Liver (tissue), 8 donors: ENCODE measurements at regions not wholly inside any gene's neighbourhood (a gene's known extent, or its start where the extent isn't known, plus 50 kb on each side); places are given as distances from the start of the nearest gene placed in this dataset.
"Not testable (repeated sequence)": the region's sequence is repeated elsewhere in the genome, so short reads cannot be mapped to it uniquely, and the experiment has no call there.

Source experiments
- DNase-seq: peaks from one replicate; pipeline ENCODE4 v3.0.0-alpha.2; 2017; ENCODE audit warnings: low spot score
- H3K27ac ChIP-seq, 2 donors: one replicate each; pipeline ENCODE4 v1.7.0; 2013; ENCODE audit warnings: inconsistent platforms in 2 of 2, low read length in 2 of 2, control low read depth in 1 of 2, low read depth in 1 of 2, mild to moderate bottlenecking in 1 of 2
- H3K27me3 ChIP-seq, 4 donors: one replicate each; pipeline versions ENCODE4 v1.6.1 to v1.7.0; 2013; ENCODE audit warnings: low read length in 3 of 4, inconsistent platforms in 1 of 4, mild to moderate bottlenecking in 1 of 4, moderate library complexity in 1 of 4; ENCODE audit not compliant: control insufficient read depth in 4 of 4, insufficient read depth in 4 of 4
- H3K36me3 ChIP-seq, 4 donors: one replicate each; pipeline versions ENCODE4 v1.6.1 to v1.7.0; 2013; ENCODE audit warnings: low read length in 3 of 4, mild to moderate bottlenecking in 3 of 4, low read depth in 1 of 4, moderate library complexity in 1 of 4; ENCODE audit not compliant: control insufficient read depth in 4 of 4, insufficient read depth in 3 of 4
- H3K4me1 ChIP-seq, 4 donors: one replicate each; pipeline versions ENCODE4 v1.6.1 to v1.7.0; 2013; ENCODE audit warnings: low read length in 3 of 4, mild to moderate bottlenecking in 3 of 4, moderate library complexity in 1 of 4; ENCODE audit not compliant: control insufficient read depth in 4 of 4, insufficient read depth in 4 of 4
- H3K4me3 ChIP-seq, 3 donors: one replicate each; pipeline versions ENCODE4 v1.6.1 to v1.7.0; 2013; ENCODE audit warnings: low read length in 3 of 3, control low read depth in 1 of 3, low read depth in 1 of 3, mild to moderate bottlenecking in 1 of 3
- H3K9ac ChIP-seq, 2 donors: one replicate each; pipeline ENCODE4 v1.7.0; 2013; ENCODE audit warnings: low read length in 2 of 2, mild to moderate bottlenecking in 2 of 2, moderate library complexity in 2 of 2, control low read depth in 1 of 2, low read depth in 1 of 2
- H3K9me3 ChIP-seq, 4 donors: one replicate each; pipeline versions ENCODE4 v1.6.1 to v1.7.0; 2013; ENCODE audit warnings: low read length in 3 of 4; ENCODE audit not compliant: control insufficient read depth in 4 of 4
- ATF3 ChIP-seq: IDR thresholded peaks from 2 replicates; pipeline ENCODE4 v1.6.1; 2016; ENCODE audit warnings: antibody characterized with exemption
- EGR1 ChIP-seq, 2 donors: IDR thresholded peaks; 2 replicates each; pipeline ENCODE4 v1.6.1; 2016 to 2018; ENCODE audit warnings: antibody characterized with exemption in 2 of 2, low read depth in 2 of 2
- FOXA1 ChIP-seq: IDR thresholded peaks from 2 replicates; pipeline ENCODE4 v1.6.1; 2016; ENCODE audit warnings: antibody characterized with exemption
- FOXA2 ChIP-seq: IDR thresholded peaks from 2 replicates; pipeline ENCODE4 v1.6.1; 2016; ENCODE audit warnings: antibody characterized with exemption
- GABPA ChIP-seq, 2 donors: IDR thresholded peaks in 1 of 2; conservative IDR thresholded peaks in 1 of 2; 2 replicates each; pipeline ENCODE4 v1.6.1; 2016; ENCODE audit warnings: antibody characterized with exemption in 2 of 2, mild to moderate bottlenecking in 1 of 2, moderate library complexity in 1 of 2
- HNF4A ChIP-seq, 2 donors: conservative IDR thresholded peaks; 2 replicates each; pipeline ENCODE4 v1.6.1; 2016; ENCODE audit warnings: antibody characterized with exemption in 2 of 2, mild to moderate bottlenecking in 2 of 2
- HNF4G ChIP-seq: IDR thresholded peaks from 2 replicates; pipeline ENCODE4 v1.6.1; 2016; ENCODE audit warnings: antibody characterized with exemption
- JUND ChIP-seq, 2 donors: IDR thresholded peaks; 2 replicates each; pipeline ENCODE4 v1.6.1; 2016; ENCODE audit warnings: antibody characterized with exemption in 2 of 2
- NR2F2 ChIP-seq: IDR thresholded peaks from 2 replicates; pipeline ENCODE4 v1.6.1; 2016; ENCODE audit warnings: antibody characterized with exemption
- RAD21 ChIP-seq, 2 donors: IDR thresholded peaks; 2 replicates each; pipeline ENCODE4 v1.6.1; 2016; ENCODE audit warnings: antibody characterized with exemption in 2 of 2, mild to moderate bottlenecking in 2 of 2
- REST ChIP-seq: IDR thresholded peaks from 2 replicates; pipeline ENCODE4 v1.6.1; 2016; ENCODE audit warnings: antibody characterized with exemption, mild to moderate bottlenecking
- RXRA ChIP-seq, 2 donors: IDR thresholded peaks; 2 replicates each; pipeline ENCODE4 v1.6.1; 2017 to 2018; ENCODE audit warnings: antibody characterized with exemption in 2 of 2, mild to moderate bottlenecking in 1 of 2
- TAF1 ChIP-seq: conservative IDR thresholded peaks from 2 replicates; pipeline ENCODE4 v1.6.1; 2016; ENCODE audit warnings: antibody characterized with exemption, mild to moderate bottlenecking
- YY1 ChIP-seq: IDR thresholded peaks from 2 replicates; pipeline ENCODE4 v1.6.1; 2016; ENCODE audit warnings: antibody characterized with exemption, mild to moderate bottlenecking
- WGBS: extraction: QIAGEN DNeasy Blood & Tissue Kit; methylation state at CpG from one replicate; pipeline ENCODE4 v1.1.7; 2013; 5-methylcytosine and 5-hydroxymethylcytosine counted together
- TF ChIP-seq, protein P1 (sequence below): IDR thresholded peaks from 2 replicates; pipeline ENCODE4 v1.6.1; 2016; ENCODE audit warnings: antibody characterized with exemption
- TF ChIP-seq, protein P2 (sequence below): fragments of 150-350 bp; IDR thresholded peaks from 2 replicates; pipeline ENCODE4 v1.5.1; 2017; ENCODE audit warnings: improper control_type of control experiment, low read depth, low read length; ENCODE audit not compliant: missing input control
- donor health status: healthy.
- donor health status: healthy.
- donor health status: healthy.
- donor health status: healthy.
- donor health status: healthy.

DNA sequence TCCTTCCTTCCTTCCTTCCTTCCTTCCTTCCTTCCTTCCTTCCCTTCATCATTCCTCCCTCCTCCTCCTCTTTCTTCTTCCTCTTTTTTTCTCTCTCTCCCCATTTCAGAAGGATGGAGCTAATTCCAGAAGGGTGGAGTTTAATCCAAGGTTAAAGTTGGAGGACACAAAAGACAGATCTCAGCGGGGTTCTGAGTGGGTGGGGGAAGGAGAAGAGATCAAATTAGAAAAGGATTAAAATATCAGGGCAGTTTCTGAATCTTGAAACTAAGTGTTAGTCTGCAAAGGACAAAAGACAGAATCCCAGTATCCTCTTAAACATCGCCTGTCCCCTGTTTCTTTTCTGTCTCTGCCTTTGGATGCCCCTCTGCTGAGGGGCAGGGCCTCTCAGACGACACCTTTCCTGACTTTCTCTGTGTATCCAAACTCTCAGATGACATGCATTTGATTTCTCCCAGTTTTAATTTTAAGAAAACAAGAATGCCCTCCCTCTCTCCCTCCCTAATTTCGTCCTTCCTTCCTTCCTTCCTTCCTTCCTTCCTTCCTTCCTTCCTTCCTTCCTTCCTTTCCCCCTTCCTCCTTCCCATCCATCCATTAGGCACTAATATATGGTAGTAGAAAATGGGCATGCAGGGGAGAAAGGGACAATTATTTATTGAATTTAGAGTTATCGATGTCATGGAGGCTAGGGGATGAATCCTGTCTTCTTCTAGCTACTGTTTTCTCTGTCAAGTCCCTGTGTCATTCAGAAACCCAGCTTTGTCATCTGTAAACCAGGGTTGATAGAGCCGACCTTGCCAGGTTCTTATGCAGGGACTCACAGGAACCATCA, 269.1 kb downstream of the VRK1 start:
- Histone ChIP-seq H3K9me3 (no peaks in the 10 kb centered on the region), H3K36me3 (no peaks in the 10 kb centered on the region), H3K4me3 (no peak overlapping the region), H3K4me1 (no peaks in the 10 kb centered on the region), H3K27me3 (peaks cover 0 to 5% (median 0%) of the 10 kb centered on the region in 4 donors), H3K9ac (no peak overlapping the region), H3K27ac (no peak overlapping the region)
- no peak for TF ChIP-seq HNF4G
- no peak for TF ChIP-seq FOXA2
- no peak for TF ChIP-seq NR2F2
- TF ChIP-seq JUND (IDR thresholded peaks at IDR 0.05), result no peak
- no peak for TF ChIP-seq REST
- no peak for TF ChIP-seq HNF4A (conservative IDR thresholded peaks at IDR 0.05)
- no peak for TF ChIP-seq TAF1
- TF ChIP-seq, protein P1, sequence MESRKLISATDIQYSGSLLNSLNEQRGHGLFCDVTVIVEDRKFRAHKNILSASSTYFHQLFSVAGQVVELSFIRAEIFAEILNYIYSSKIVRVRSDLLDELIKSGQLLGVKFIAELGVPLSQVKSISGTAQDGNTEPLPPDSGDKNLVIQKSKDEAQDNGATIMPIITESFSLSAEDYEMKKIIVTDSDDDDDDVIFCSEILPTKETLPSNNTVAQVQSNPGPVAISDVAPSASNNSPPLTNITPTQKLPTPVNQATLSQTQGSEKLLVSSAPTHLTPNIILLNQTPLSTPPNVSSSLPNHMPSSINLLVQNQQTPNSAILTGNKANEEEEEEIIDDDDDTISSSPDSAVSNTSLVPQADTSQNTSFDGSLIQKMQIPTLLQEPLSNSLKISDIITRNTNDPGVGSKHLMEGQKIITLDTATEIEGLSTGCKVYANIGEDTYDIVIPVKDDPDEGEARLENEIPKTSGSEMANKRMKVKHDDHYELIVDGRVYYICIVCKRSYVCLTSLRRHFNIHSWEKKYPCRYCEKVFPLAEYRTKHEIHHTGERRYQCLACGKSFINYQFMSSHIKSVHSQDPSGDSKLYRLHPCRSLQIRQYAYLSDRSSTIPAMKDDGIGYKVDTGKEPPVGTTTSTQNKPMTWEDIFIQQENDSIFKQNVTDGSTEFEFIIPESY, result no peak
- no peak for TF ChIP-seq EGR1 (IDR thresholded peaks at IDR 0.05; ENCODE audit: low read depth in 2 of 2)
- TF ChIP-seq FOXA1, result no peak
- no peak for DNase-seq
- WGBS, result 53% methylated on average over 6 of the region's 6 CpGs

GRCh38 chr14:97068293-97068692, 271.1 kb downstream of the VRK1 start:
- H3K9ac ChIP-seq, H3K4me3 ChIP-seq, H3K27me3 ChIP-seq, H3K36me3 ChIP-seq, H3K4me1 ChIP-seq, H3K9me3 ChIP-seq, H3K27ac ChIP-seq, DNase-seq: not testable (repeated sequence)
- WGBS, result 95% methylated on average over 1 of the region's 1 CpG

DNA sequence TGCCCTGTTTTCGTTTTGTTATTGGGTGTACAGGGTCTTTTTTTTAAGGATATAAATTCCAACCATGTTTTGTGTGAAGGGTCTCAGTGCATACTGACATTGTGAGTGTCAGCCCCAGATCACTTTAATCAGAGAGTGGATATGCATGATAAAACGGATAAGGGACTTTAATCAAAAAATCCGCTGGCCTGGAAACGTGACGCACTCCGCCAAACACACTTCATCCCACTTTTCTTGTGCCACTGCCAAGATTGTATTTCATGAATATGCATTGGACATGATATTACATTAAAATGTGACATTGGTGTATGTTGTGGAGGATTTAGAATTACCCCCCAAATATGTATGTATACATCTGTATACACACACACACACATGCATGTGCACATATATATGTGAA, 273.1 kb downstream of the VRK1 start:
- H3K36me3 ChIP-seq, result no peaks in the 10 kb centered on the region
- peaks cover 0 to 5% (median 0%) of the 10 kb centered on the region in 4 donors for H3K27me3 ChIP-seq
- WGBS, result 80% methylated on average over 6 of the region's 6 CpGs
- H3K4me3 ChIP-seq, result no peak overlapping the region
- H3K9me3 ChIP-seq, result no peaks in the 10 kb centered on the region
- H3K4me1 ChIP-seq, result no peaks in the 10 kb centered on the region
- H3K27ac ChIP-seq, result no peak overlapping the region
- no peak overlapping the region for H3K9ac ChIP-seq
- no peak for DNase-seq
- no peak for TF ChIP-seq REST
- no peak for TF ChIP-seq RAD21 (IDR thresholded peaks at IDR 0.05)
- TF ChIP-seq, protein P2, sequence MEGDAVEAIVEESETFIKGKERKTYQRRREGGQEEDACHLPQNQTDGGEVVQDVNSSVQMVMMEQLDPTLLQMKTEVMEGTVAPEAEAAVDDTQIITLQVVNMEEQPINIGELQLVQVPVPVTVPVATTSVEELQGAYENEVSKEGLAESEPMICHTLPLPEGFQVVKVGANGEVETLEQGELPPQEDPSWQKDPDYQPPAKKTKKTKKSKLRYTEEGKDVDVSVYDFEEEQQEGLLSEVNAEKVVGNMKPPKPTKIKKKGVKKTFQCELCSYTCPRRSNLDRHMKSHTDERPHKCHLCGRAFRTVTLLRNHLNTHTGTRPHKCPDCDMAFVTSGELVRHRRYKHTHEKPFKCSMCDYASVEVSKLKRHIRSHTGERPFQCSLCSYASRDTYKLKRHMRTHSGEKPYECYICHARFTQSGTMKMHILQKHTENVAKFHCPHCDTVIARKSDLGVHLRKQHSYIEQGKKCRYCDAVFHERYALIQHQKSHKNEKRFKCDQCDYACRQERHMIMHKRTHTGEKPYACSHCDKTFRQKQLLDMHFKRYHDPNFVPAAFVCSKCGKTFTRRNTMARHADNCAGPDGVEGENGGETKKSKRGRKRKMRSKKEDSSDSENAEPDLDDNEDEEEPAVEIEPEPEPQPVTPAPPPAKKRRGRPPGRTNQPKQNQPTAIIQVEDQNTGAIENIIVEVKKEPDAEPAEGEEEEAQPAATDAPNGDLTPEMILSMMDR, result no peak
- no peak for TF ChIP-seq ATF3
- no peak for TF ChIP-seq TAF1
- no peak for TF ChIP-seq YY1
- TF ChIP-seq FOXA2, result no peak
- TF ChIP-seq RXRA (IDR thresholded peaks at IDR 0.05), result no peak
- no peak for TF ChIP-seq HNF4G
- no peak for TF ChIP-seq HNF4A (conservative IDR thresholded peaks at IDR 0.05)
- no peak for TF ChIP-seq FOXA1
- TF ChIP-seq JUND (IDR thresholded peaks at IDR 0.05), result no peak
- no peak for TF ChIP-seq GABPA (IDR thresholded peaks at IDR 0.05 in 1 of 2, conservative IDR thresholded peaks at IDR 0.05 in 1 of 2)
